Neural crest cell (in vitro differentiated cells): ENCODE measurements at regions not wholly inside any gene's neighbourhood (a gene's known extent, or its start where the extent isn't known, plus 50 kb on each side); places are given as distances from the start of the nearest gene placed in this dataset.
"Not testable (repeated sequence)": the region's sequence is repeated elsewhere in the genome, so short reads cannot be mapped to it uniquely, and the experiment has no call there.

Experiments used
- DNase-seq: peaks from one replicate; pipeline ENCODE4 v3.0.0; 2021; ENCODE audit warnings: low read depth, mixed read lengths, low spot score
- H3K27ac Mint-ChIP-seq: one replicate; pipeline ENCODE4 v1.8.0; 2021; ENCODE audit warnings: mild to moderate bottlenecking, mixed read lengths; ENCODE audit not compliant: unreplicated experiment
- H3K27me3 Mint-ChIP-seq: 2 replicates; pipeline ENCODE4 v1.8.0; 2021; ENCODE audit warnings: low read depth, mild to moderate bottlenecking, mixed read lengths
- H3K36me3 Mint-ChIP-seq: 2 replicates; pipeline ENCODE4 v1.8.0; 2021; ENCODE audit warnings: low read depth, mild to moderate bottlenecking, mixed read lengths
- H3K4me1 Mint-ChIP-seq: 2 replicates; pipeline ENCODE4 v1.8.0; 2021; ENCODE audit warnings: mixed read lengths
- H3K4me3 Mint-ChIP-seq: one replicate; pipeline ENCODE4 v1.8.0; 2021; ENCODE audit warnings: mild to moderate bottlenecking, mixed read lengths
- H3K9me3 Mint-ChIP-seq: 2 replicates; pipeline ENCODE4 v1.8.0; 2021; ENCODE audit warnings: mixed read lengths
- TF ChIP-seq, protein P1 (sequence below): fragments of 200-600 bp; sonication (generic); conservative IDR thresholded peaks from 2 replicates; pipeline ENCODE4 v1.5.0; 2021; ENCODE audit warnings: antibody characterized with exemption, mild to moderate bottlenecking

- H3K4me3 Mint-ChIP-seq, DNase-seq, H3K27ac Mint-ChIP-seq, H3K36me3 Mint-ChIP-seq, H3K27me3 Mint-ChIP-seq, H3K4me1 Mint-ChIP-seq: not testable (repeated sequence)
- H3K9me3 Mint-ChIP-seq: peaks cover 18% of the 10 kb centered on the region
These were observed 64.5 kb upstream of the HTR1E start for GRCh38 chr6:86872810-86873209.

DNA sequence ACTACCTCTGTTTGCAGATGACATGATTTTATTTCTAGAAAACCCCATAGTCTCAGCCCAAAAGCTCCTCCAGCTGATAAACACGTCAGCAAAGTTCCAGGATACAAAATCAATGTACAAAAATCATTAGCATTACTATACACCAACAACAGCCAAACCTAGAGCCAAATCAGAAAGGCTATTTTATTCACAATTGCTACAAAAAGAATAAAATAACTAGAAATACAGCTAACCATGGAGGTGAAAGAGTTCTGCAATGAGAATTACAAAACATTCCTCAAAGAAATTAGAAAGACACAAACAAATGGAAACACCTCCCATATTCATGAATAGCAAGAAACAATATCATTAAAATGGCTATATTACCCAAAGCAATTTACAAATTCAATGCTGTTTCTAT, 65.6 kb upstream of the HTR1E start:
- Mint-ChIP-seq H3K4me1 (no peaks in the 10 kb centered on the region), H3K36me3 (no peaks in the 10 kb centered on the region), H3K9me3 (peaks cover 18% of the 10 kb centered on the region), H3K27ac (no peak overlapping the region), H3K27me3 (no peaks in the 10 kb centered on the region), H3K4me3 (no peak overlapping the region)
- no peak for DNase-seq
- TF ChIP-seq, protein P1, sequence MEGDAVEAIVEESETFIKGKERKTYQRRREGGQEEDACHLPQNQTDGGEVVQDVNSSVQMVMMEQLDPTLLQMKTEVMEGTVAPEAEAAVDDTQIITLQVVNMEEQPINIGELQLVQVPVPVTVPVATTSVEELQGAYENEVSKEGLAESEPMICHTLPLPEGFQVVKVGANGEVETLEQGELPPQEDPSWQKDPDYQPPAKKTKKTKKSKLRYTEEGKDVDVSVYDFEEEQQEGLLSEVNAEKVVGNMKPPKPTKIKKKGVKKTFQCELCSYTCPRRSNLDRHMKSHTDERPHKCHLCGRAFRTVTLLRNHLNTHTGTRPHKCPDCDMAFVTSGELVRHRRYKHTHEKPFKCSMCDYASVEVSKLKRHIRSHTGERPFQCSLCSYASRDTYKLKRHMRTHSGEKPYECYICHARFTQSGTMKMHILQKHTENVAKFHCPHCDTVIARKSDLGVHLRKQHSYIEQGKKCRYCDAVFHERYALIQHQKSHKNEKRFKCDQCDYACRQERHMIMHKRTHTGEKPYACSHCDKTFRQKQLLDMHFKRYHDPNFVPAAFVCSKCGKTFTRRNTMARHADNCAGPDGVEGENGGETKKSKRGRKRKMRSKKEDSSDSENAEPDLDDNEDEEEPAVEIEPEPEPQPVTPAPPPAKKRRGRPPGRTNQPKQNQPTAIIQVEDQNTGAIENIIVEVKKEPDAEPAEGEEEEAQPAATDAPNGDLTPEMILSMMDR: no peak

DNA sequence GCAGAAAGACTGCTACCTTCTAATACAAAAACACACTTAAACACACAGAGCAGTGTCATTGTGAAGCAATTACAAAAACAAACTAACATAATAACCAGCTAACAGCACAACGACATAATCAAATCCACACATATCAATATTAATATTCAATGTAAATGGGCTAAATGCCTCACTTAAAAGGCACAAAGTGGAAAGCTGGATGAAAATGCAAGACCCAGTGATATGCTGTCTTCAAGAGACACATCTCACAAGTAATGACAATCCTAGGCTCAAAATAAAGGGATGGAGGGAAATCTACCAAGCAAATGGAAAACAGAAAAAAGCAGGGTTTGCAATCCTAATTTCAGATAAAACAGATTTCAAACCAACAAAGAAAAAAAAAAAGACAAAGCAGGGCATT, 67.8 kb upstream of the HTR1E start:
- no peaks in the 10 kb centered on the region for H3K4me1 Mint-ChIP-seq
- TF ChIP-seq, protein P1: no peak
- no peaks in the 10 kb centered on the region for H3K27me3 Mint-ChIP-seq
- peaks cover 13% of the 10 kb centered on the region for H3K9me3 Mint-ChIP-seq
- no peak for DNase-seq
- no peak overlapping the region for H3K27ac Mint-ChIP-seq
- H3K36me3 Mint-ChIP-seq: no peaks in the 10 kb centered on the region
- H3K4me3 Mint-ChIP-seq: no peak overlapping the region

- Mint-ChIP-seq H3K36me3 (no peaks in the 10 kb centered on the region), H3K9me3 (no peaks in the 10 kb centered on the region), H3K27me3 (no peaks in the 10 kb centered on the region), H3K27ac (no peak overlapping the region), H3K4me1 (no peaks in the 10 kb centered on the region), H3K4me3 (no peak overlapping the region)
- no peak for DNase-seq
- TF ChIP-seq, protein P1: no peak
These were observed 77.8 kb upstream of the HTR1E start for GRCh38 chr6:86859513-86859912.

DNA sequence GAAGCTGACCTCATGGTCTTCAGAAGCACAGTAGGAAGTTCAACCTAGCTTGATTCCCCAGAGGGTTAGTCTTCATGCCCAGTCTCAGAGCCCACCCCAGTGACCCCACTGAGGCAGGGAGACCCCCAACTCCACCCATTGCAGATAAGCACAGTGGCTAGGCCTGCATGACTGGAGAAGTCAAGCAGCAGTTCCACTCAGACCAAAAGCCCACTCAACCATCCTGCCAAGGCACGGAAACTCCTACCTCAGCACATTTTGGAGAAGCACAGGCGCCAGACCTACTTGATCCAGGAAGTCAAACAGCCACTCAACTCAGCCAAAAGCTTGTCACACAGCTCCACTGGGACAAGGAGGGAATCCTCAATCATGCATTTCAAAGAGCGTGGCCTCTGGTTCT, 78.4 kb upstream of the HTR1E start:
- Mint-ChIP-seq H3K36me3 (no peaks in the 10 kb centered on the region), H3K27me3 (no peaks in the 10 kb centered on the region), H3K27ac (no peak overlapping the region), H3K4me1 (no peaks in the 10 kb centered on the region), H3K4me3 (no peak overlapping the region), H3K9me3 (no peaks in the 10 kb centered on the region)
- TF ChIP-seq, protein P1: no peak
- DNase-seq: no peak

DNA sequence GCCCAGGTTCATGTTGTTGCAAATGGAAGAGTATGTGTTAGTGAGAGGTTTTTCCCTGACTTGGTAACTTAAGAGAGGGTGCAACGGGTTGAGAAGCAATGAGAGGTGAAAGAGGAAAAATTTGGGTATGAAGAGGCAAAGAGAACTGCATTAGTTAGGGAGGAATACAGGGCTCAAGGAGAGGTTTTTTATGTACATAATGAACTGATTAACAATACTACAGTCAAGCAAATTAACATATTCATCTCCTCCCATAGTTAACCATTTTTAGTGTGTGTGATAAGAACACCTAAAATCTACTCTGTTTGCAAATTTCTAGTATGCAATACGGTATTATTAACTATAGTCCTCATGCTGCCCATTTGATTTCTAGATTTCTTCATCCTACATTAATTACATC, 79.5 kb upstream of the HTR1E start:
- H3K4me3 Mint-ChIP-seq: no peak overlapping the region
- TF ChIP-seq, protein P1: no peak
- no peaks in the 10 kb centered on the region for H3K9me3 Mint-ChIP-seq
- no peaks in the 10 kb centered on the region for H3K27me3 Mint-ChIP-seq
- DNase-seq: no peak
- H3K36me3 Mint-ChIP-seq: no peaks in the 10 kb centered on the region
- no peak overlapping the region for H3K27ac Mint-ChIP-seq
- no peaks in the 10 kb centered on the region for H3K4me1 Mint-ChIP-seq
